ENCODE measurements at regions not wholly inside any gene's neighbourhood (a gene's known extent, or its start where the extent isn't known, plus 50 kb on each side); places are given as distances from the start of the nearest gene placed in this dataset.

DNA sequence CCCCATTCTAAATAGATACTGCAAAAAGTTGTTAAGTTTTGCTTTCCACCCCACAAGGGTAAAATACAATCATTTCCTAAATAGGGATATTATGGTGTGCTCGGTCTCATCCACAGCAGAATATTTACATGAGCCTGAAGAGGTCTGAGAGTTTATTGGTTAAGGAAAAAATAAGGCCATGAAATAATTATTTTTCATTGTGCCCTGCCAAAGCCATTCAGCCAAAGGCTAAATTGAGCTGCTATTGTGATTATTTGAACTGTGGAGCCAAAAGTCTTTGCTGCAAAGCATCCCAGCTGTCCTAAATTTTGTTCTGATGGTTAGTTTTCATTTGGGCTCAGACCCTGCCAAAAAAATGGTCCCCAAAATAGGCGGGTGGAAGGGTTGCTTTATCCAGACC lies 298.7 kb upstream of the ESRRG start:
- no peak for ATAC-seq

DNA sequence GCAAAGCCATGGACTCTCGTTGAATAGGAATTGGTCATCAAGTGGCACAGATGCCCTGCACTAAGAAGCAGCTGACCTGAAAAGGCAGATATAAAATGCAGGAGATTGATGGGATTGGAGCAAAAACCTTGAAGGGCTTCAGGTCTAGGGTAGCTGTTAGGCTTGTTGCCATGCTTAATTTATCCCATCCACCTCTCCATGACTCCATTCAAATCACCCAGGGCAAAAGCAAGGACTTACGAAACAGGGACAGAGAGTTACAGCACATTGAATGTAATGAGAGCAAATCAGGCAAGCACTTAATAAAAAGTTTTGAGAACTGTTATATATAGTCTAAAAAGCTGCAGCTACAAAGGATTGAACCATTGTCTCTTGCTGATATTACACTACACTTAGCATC lies 298.2 kb upstream of the ESRRG start:
- TF ChIP-seq, protein P1, sequence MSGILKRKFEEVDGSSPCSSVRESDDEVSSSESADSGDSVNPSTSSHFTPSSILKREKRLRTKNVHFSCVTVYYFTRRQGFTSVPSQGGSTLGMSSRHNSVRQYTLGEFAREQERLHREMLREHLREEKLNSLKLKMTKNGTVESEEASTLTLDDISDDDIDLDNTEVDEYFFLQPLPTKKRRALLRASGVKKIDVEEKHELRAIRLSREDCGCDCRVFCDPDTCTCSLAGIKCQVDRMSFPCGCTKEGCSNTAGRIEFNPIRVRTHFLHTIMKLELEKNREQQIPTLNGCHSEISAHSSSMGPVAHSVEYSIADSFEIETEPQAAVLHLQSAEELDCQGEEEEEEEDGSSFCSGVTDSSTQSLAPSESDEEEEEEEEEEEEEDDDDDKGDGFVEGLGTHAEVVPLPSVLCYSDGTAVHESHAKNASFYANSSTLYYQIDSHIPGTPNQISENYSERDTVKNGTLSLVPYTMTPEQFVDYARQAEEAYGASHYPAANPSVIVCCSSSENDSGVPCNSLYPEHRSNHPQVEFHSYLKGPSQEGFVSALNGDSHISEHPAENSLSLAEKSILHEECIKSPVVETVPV (CRISPR knock-in tag; IDR thresholded peaks at IDR 0.05), result no peak
- no peak for TF ChIP-seq TOX (CRISPR knock-in tag; IDR thresholded peaks at IDR 0.05; ENCODE audit: borderline replicate concordance)
- TF ChIP-seq BACH2 (CRISPR knock-in tag; IDR thresholded peaks at IDR 0.05; ENCODE audit: borderline replicate concordance), result no peak
- TF ChIP-seq ZFP3 (CRISPR knock-in tag; IDR thresholded peaks at IDR 0.05), result no peak
- no peak for TF ChIP-seq OSR1 (CRISPR knock-in tag; IDR thresholded peaks at IDR 0.05)
- TF ChIP-seq TCF4 (CRISPR knock-in tag; IDR thresholded peaks at IDR 0.05; ENCODE audit: borderline replicate concordance), result no peak
- TF ChIP-seq ZNF565 (CRISPR knock-in tag; conservative IDR thresholded peaks at IDR 0.05; ENCODE audit: low read depth), result no peak
- TF ChIP-seq, protein P2, sequence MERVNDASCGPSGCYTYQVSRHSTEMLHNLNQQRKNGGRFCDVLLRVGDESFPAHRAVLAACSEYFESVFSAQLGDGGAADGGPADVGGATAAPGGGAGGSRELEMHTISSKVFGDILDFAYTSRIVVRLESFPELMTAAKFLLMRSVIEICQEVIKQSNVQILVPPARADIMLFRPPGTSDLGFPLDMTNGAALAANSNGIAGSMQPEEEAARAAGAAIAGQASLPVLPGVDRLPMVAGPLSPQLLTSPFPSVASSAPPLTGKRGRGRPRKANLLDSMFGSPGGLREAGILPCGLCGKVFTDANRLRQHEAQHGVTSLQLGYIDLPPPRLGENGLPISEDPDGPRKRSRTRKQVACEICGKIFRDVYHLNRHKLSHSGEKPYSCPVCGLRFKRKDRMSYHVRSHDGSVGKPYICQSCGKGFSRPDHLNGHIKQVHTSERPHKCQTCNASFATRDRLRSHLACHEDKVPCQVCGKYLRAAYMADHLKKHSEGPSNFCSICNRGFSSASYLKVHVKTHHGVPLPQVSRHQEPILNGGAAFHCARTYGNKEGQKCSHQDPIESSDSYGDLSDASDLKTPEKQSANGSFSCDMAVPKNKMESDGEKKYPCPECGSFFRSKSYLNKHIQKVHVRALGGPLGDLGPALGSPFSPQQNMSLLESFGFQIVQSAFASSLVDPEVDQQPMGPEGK (CRISPR knock-in tag; IDR thresholded peaks at IDR 0.05; ENCODE audit: borderline replicate concordance), result no peak
- TF ChIP-seq ZFP30 (CRISPR knock-in tag; IDR thresholded peaks at IDR 0.05), result no peak
- ATAC-seq, result no peak

More for the DNA sequence above, 298.7 kb upstream of the ESRRG start:
- TF ChIP-seq TOX (CRISPR knock-in tag; IDR thresholded peaks at IDR 0.05; ENCODE audit: borderline replicate concordance) (no peak), OSR1 (CRISPR knock-in tag; IDR thresholded peaks at IDR 0.05) (no peak), CSDC2 (CRISPR knock-in tag; IDR thresholded peaks at IDR 0.05) (no peak), RARB (CRISPR knock-in tag; IDR thresholded peaks at IDR 0.05) (no peak), BACH2 (CRISPR knock-in tag; IDR thresholded peaks at IDR 0.05; ENCODE audit: borderline replicate concordance) (no peak), ZNF565 (CRISPR knock-in tag; conservative IDR thresholded peaks at IDR 0.05; ENCODE audit: low read depth) (no peak), SNAI2 (CRISPR knock-in tag; IDR thresholded peaks at IDR 0.05) (no peak), ZFP3 (CRISPR knock-in tag; IDR thresholded peaks at IDR 0.05) (no peak)
- TF ChIP-seq, protein P3, sequence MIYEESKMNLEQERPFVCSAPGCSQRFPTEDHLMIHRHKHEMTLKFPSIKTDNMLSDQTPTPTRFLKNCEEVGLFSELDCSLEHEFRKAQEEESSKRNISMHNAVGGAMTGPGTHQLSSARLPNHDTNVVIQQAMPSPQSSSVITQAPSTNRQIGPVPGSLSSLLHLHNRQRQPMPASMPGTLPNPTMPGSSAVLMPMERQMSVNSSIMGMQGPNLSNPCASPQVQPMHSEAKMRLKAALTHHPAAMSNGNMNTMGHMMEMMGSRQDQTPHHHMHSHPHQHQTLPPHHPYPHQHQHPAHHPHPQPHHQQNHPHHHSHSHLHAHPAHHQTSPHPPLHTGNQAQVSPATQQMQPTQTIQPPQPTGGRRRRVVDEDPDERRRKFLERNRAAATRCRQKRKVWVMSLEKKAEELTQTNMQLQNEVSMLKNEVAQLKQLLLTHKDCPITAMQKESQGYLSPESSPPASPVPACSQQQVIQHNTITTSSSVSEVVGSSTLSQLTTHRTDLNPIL (CRISPR knock-in tag; IDR thresholded peaks at IDR 0.05; ENCODE audit: low read depth), result no peak

DNA sequence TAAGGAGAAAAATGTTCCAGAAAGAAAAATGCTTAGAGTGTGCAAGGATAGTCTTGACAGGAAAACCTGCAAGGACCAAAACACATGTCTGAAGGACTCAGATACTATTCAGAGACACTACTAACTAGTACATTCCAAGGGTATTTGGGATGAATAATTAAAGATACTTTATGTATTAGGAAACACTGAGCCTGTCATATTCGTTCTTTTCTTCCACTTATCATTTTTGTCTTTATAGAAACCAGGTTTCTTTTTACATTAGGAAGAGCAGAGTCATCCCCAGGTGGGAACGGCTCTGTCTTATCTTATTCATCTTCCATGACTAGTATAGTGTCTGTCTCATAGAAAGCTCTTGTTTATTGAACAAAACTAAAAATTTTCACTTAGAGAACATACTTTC lies 296.2 kb upstream of the ESRRG start:
- ATAC-seq, result peak; percentile 94
- no peak for TF ChIP-seq TCF4 (CRISPR knock-in tag; IDR thresholded peaks at IDR 0.05; ENCODE audit: borderline replicate concordance)
- no peak for TF ChIP-seq GLIS3 (CRISPR knock-in tag; IDR thresholded peaks at IDR 0.05)
- TF ChIP-seq ZFP3 (CRISPR knock-in tag; IDR thresholded peaks at IDR 0.05), result no peak
- TF ChIP-seq ZNF8 (CRISPR knock-in tag; IDR thresholded peaks at IDR 0.05), result no peak
- TF ChIP-seq, protein P2 (CRISPR knock-in tag; IDR thresholded peaks at IDR 0.05; ENCODE audit: borderline replicate concordance), result no peak
- no peak for TF ChIP-seq ISL1 (CRISPR knock-in tag; IDR thresholded peaks at IDR 0.05)
- no peak for TF ChIP-seq ZNF70 (CRISPR knock-in tag; IDR thresholded peaks at IDR 0.05)
- TF ChIP-seq TOX (CRISPR knock-in tag; IDR thresholded peaks at IDR 0.05; ENCODE audit: borderline replicate concordance), result peak; percentile 62

DNA sequence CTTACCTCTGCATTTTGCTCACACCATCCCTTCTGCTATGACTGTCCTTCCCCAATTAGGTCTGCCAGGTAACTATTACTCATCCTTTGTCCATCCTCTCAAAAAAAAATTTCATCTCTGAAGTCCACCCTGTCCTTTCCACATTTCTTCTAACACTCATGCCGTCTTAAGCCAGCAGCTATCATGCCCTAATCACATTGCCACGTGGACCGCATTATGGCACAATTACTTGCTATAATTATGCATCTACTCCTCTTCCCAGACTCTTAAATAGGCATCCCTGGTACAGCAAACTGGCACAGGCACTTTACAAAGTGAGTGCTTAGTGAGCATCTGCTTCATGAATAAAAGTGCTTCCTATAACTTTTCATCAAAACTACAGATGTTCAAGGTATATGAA lies 295.4 kb upstream of the ESRRG start:
- TF ChIP-seq OSR1 (CRISPR knock-in tag; IDR thresholded peaks at IDR 0.05) (no peak), ISL1 (CRISPR knock-in tag; IDR thresholded peaks at IDR 0.05) (no peak), ZNF565 (CRISPR knock-in tag; conservative IDR thresholded peaks at IDR 0.05; ENCODE audit: low read depth) (no peak)
- ATAC-seq, result no peak

DNA sequence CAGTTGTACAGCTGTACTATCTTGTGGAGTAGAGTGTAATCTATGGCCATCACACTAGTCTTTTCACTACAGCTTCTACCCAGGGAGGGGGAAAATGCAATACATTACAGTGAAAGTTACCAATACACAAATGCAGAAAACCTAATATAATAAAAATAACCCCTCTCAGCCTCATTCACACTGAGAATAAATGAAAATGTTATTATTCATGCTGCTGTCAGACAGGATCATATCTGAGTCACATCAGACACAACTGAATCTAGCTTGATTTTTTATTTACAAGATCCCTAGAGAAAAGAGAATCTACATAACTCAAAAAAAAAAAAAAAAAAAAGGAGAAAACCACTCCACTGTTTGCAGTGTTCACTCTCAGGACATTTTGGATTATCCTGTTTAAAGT lies 293.9 kb upstream of the ESRRG start:
- ATAC-seq, result no peak
- no peak for TF ChIP-seq TOX (CRISPR knock-in tag; IDR thresholded peaks at IDR 0.05; ENCODE audit: borderline replicate concordance)
- no peak for TF ChIP-seq ISL1 (CRISPR knock-in tag; IDR thresholded peaks at IDR 0.05)
- no peak for TF ChIP-seq TCF4 (CRISPR knock-in tag; IDR thresholded peaks at IDR 0.05; ENCODE audit: borderline replicate concordance)
- TF ChIP-seq ZNF565 (CRISPR knock-in tag; conservative IDR thresholded peaks at IDR 0.05; ENCODE audit: low read depth), result no peak

DNA sequence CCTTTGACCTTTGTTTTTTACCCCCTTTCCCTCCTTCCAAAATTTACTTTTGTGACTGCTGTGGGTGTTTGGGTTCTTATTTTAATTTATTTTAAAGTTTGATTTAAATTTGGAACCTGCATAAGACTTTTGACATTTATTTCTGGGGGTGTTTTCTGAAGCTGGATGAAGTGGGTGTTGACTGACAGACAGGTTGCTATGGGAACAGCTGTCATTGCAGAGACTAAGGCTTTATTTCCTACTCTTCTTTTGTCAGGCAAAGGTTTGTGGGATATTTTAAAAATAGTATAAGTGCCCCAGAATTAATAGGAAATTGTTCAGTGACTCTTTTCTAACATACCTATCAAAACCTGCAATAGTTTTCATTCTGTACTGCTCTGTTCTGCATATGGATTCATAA lies 290.8 kb upstream of the ESRRG start:
- no peak for ATAC-seq
- TF ChIP-seq, protein P2 (CRISPR knock-in tag; IDR thresholded peaks at IDR 0.05; ENCODE audit: borderline replicate concordance), result no peak
- TF ChIP-seq RARB (CRISPR knock-in tag; IDR thresholded peaks at IDR 0.05), result no peak
- TF ChIP-seq, protein P3 (CRISPR knock-in tag; IDR thresholded peaks at IDR 0.05; ENCODE audit: low read depth), result no peak
- no peak for TF ChIP-seq TCF4 (CRISPR knock-in tag; IDR thresholded peaks at IDR 0.05; ENCODE audit: borderline replicate concordance)
- TF ChIP-seq CSDC2 (CRISPR knock-in tag; IDR thresholded peaks at IDR 0.05), result no peak
- TF ChIP-seq PPARA (CRISPR knock-in tag; IDR thresholded peaks at IDR 0.05; ENCODE audit: borderline replicate concordance), result no peak
- no peak for TF ChIP-seq ZFP30 (CRISPR knock-in tag; IDR thresholded peaks at IDR 0.05)
- no peak for TF ChIP-seq ZFP3 (CRISPR knock-in tag; IDR thresholded peaks at IDR 0.05)

Data from SK-N-SH treated with all-trans-retinoic acid at 6 μM for 48 hours (cell line).